ENCODE measurements at regions not wholly inside any gene's neighbourhood (a gene's known extent, or its start where the extent isn't known, plus 50 kb on each side); places are given as distances from the start of the nearest gene placed in this dataset.

DNA sequence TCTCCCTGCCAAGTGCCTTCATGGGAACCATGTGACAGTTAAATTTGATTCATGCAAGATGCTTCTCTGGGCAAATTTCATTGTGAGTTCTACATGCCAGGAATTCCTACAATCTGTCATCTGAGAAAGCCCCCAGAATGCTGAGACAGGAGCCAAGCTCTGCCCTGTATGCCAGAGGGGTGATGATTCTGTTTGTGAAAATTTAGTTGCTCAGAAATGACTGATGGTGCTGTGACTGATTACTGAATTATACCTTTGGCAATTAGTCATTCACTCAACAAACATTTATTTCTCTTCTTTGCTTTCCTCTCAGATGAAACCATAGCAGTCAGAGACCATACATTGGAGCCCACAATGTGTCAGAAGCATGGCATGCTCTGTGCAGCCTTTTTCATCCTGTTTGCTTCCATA, 69.0 kb upstream of the ZBED5 start:
- H2AFZ ChIP-seq, result no peak overlapping the region
- TF ChIP-seq EZH2 (IDR thresholded peaks at IDR 0.05; ENCODE audit: borderline replicate concordance), result no peak
- TF ChIP-seq EZH2phosphoT487 (IDR thresholded peaks at IDR 0.05; ENCODE audit: low read depth, severe bottlenecking, unreplicated experiment), result no peak
- TF ChIP-seq CTCF (IDR thresholded peaks at IDR 0.05; ENCODE audit: poor library complexity), result no peak
- no peak for DNase-seq (ENCODE audit: low spot score)
- H3K27me3 ChIP-seq, result no peaks in the 10 kb centered on the region
- no peak overlapping the region for H3K4me2 ChIP-seq
- peaks cover 2% of the 10 kb centered on the region for H3K9me2 ChIP-seq (replicated peaks; ENCODE audit: insufficient read depth)
- peaks cover 15% of the 10 kb centered on the region for H3K4me1 ChIP-seq (ENCODE audit: insufficient read depth)
- H3K4me3 ChIP-seq, result no peak overlapping the region
- H3K79me2 ChIP-seq, result no peaks in the 10 kb centered on the region
- H4K20me1 ChIP-seq (ENCODE audit: insufficient read depth, poor library complexity, severe bottlenecking), result no peaks in the 10 kb centered on the region
- H3K9me3 ChIP-seq (ENCODE audit: low read depth), result no peaks in the 10 kb centered on the region
- H3K27ac ChIP-seq, result peak overlapping the region; percentile 25
- no peaks in the 10 kb centered on the region for H3K36me3 ChIP-seq (replicated peaks; ENCODE audit: insufficient read depth, low read depth)

GRCh38 chr11:10925149-10925926, 67.5 kb upstream of the ZBED5 start:
- TF ChIP-seq EZH2 (IDR thresholded peaks at IDR 0.05; ENCODE audit: borderline replicate concordance), result no peak
- H2AFZ ChIP-seq, result no peak overlapping the region
- 77% methylated on average over 6 of the region's 6 CpGs for WGBS (ENCODE audit: low lambda C conversion rate, missing lambda C conversion rate)
- no peaks in the 10 kb centered on the region for H3K27me3 ChIP-seq
- no peaks in the 10 kb centered on the region for H3K9me3 ChIP-seq (ENCODE audit: low read depth)
- H3K36me3 ChIP-seq (replicated peaks; ENCODE audit: insufficient read depth, low read depth), result no peaks in the 10 kb centered on the region
- no peak for DNase-seq (ENCODE audit: low spot score)
- H3K9me2 ChIP-seq (replicated peaks; ENCODE audit: insufficient read depth), result peaks cover 2% of the 10 kb centered on the region
- no peaks in the 10 kb centered on the region for H3K79me2 ChIP-seq
- no peak overlapping the region for H3K4me3 ChIP-seq
- H3K27ac ChIP-seq, result no peak overlapping the region
- H3K4me1 ChIP-seq (ENCODE audit: insufficient read depth), result peaks cover 12% of the 10 kb centered on the region
- H4K20me1 ChIP-seq (ENCODE audit: insufficient read depth, poor library complexity, severe bottlenecking), result no peaks in the 10 kb centered on the region
- no peak overlapping the region for H3K4me2 ChIP-seq

DNA sequence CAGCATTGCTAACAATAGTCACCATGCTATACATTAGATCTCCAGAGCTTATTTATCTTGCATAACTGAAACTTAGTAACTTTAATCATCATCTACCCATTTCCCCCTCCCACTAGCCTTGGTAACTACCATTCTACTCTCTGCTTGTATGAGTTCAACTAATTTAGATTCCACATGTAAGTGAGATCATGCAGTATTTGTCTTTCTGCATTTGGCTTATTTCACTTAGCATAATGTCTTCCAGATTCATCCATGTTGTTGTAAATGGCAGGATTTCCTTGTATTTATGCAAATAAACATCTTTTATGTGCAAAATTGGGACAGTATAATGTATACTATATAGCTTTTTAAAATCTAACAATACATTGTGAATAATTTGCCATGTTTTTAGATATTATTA, 66.0 kb upstream of the ZBED5 start:
- Histone ChIP-seq H3K79me2 (no peaks in the 10 kb centered on the region), H3K4me3 (no peak overlapping the region), H4K20me1 (ENCODE audit: insufficient read depth, poor library complexity, severe bottlenecking) (no peaks in the 10 kb centered on the region), H2AFZ (no peak overlapping the region), H3K36me3 (replicated peaks; ENCODE audit: insufficient read depth, low read depth) (no peaks in the 10 kb centered on the region), H3K4me2 (no peak overlapping the region), H3K27ac (no peak overlapping the region), H3K4me1 (ENCODE audit: insufficient read depth) (peaks cover 10% of the 10 kb centered on the region), H3K9me2 (replicated peaks; ENCODE audit: insufficient read depth) (peaks cover 2% of the 10 kb centered on the region), H3K27me3 (no peaks in the 10 kb centered on the region), H3K9me3 (ENCODE audit: low read depth) (no peaks in the 10 kb centered on the region)
- no peak for DNase-seq (ENCODE audit: low spot score)
- TF ChIP-seq EZH2 (IDR thresholded peaks at IDR 0.05; ENCODE audit: borderline replicate concordance), result no peak
- no peak for TF ChIP-seq EZH2phosphoT487 (IDR thresholded peaks at IDR 0.05; ENCODE audit: low read depth, severe bottlenecking, unreplicated experiment)
- TF ChIP-seq CTCF (IDR thresholded peaks at IDR 0.05; ENCODE audit: poor library complexity), result no peak

DNA sequence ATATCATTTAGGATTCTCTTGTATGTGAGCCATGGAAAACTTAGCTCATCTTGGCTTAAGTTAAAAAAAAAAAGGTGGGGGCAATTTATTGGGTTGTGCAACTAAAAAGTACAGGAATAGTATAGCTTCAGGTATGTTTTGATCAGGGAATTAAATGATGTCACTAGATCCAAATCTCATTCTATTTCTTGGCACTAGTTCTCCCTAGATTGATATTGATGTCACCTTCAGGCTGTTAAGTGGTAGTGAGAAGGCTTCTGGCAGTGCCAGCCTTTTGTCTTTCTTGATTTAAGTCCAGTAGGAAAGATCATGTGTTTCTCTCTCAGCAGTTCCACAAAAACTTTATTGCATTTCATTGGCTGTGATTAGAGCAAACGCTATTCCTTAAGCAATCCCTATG, 65.0 kb upstream of the ZBED5 start:
- peaks cover 10% of the 10 kb centered on the region for H3K4me1 ChIP-seq (ENCODE audit: insufficient read depth)
- 86% methylated on average over 1 of the region's 1 CpG for WGBS (ENCODE audit: low lambda C conversion rate, missing lambda C conversion rate)

More for the DNA sequence above, 65.0 kb upstream of the ZBED5 start:
- H3K4me2 ChIP-seq, result no peak overlapping the region
- peaks cover 2% of the 10 kb centered on the region for H3K9me2 ChIP-seq (replicated peaks; ENCODE audit: insufficient read depth)
- no peak for DNase-seq (ENCODE audit: low spot score)
- no peaks in the 10 kb centered on the region for H3K79me2 ChIP-seq
- H2AFZ ChIP-seq, result no peak overlapping the region
- H3K36me3 ChIP-seq (replicated peaks; ENCODE audit: insufficient read depth, low read depth), result no peaks in the 10 kb centered on the region
- H3K27me3 ChIP-seq, result no peaks in the 10 kb centered on the region
- no peak overlapping the region for H3K27ac ChIP-seq
- H4K20me1 ChIP-seq (ENCODE audit: insufficient read depth, poor library complexity, severe bottlenecking), result no peaks in the 10 kb centered on the region
- no peak overlapping the region for H3K4me3 ChIP-seq
- no peaks in the 10 kb centered on the region for H3K9me3 ChIP-seq (ENCODE audit: low read depth)
- no peak for TF ChIP-seq CTCF (IDR thresholded peaks at IDR 0.05; ENCODE audit: poor library complexity)

Data from hepatocyte (in vitro differentiated cells).